ENCODE measurements at regions not wholly inside any gene's neighbourhood (a gene's known extent, or its start where the extent isn't known, plus 50 kb on each side); places are given as distances from the start of the nearest gene placed in this dataset.

DNA sequence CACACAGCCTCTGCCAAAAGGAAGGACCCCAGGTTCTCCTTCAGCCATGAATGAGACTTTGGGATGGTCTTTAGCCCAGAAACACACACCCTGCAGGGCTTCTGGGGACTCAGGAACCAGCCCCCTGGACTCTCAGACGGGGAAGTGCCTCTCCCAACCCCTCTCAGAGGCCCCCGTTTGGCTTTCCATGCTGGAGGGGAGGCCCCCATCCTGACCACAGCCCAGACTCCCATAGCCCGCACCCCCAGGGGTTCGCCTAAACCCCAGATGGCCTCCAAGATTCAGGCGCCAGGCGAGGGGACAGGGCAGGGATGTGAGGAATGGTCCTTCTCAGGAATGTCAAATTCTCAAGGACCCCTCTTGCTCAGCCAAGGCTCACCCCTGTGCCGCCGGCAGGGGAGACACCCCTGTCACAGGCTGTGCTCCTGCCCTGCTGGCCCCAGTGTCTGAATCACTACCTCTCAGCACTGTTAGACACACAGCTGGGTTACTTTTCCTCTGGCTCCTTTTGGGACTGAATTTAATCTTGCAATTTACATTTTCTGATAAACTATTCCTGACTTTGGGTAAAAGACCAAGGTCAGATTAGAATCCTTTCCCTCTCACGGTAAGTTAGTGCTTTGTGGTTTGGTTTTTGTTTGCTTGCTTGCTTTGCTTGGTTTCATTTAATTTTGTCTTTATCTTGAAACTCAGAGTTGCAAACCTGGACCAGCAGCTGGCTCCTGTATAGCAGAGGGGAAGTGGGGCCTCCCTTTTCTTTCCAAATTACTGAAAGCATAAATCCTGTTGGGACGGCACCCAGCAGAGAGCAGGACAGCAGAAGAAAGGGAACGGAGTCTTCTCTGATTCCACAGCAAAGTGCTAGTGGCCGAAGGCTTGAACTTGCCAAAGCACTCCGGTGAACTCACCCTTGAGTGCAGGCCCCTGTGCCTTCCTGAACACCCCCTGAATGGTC is 198.9 kb upstream of the RAB6C start:
- peaks cover 24% of the 10 kb centered on the region for H3K27me3 Mint-ChIP-seq
- peaks cover 6% of the 10 kb centered on the region for H3K4me1 Mint-ChIP-seq (ENCODE audit: low read depth)
- DNase-seq (ENCODE audit: low spot score, unreplicated experiment) = no peak
- no peak overlapping the region for H3K4me3 Mint-ChIP-seq (ENCODE audit: low read depth)
- H3K36me3 Mint-ChIP-seq (ENCODE audit: insufficient read depth) = no peaks in the 10 kb centered on the region
- TF ChIP-seq, protein P1, sequence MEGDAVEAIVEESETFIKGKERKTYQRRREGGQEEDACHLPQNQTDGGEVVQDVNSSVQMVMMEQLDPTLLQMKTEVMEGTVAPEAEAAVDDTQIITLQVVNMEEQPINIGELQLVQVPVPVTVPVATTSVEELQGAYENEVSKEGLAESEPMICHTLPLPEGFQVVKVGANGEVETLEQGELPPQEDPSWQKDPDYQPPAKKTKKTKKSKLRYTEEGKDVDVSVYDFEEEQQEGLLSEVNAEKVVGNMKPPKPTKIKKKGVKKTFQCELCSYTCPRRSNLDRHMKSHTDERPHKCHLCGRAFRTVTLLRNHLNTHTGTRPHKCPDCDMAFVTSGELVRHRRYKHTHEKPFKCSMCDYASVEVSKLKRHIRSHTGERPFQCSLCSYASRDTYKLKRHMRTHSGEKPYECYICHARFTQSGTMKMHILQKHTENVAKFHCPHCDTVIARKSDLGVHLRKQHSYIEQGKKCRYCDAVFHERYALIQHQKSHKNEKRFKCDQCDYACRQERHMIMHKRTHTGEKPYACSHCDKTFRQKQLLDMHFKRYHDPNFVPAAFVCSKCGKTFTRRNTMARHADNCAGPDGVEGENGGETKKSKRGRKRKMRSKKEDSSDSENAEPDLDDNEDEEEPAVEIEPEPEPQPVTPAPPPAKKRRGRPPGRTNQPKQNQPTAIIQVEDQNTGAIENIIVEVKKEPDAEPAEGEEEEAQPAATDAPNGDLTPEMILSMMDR (IDR thresholded peaks at IDR 0.05; ENCODE audit: unreplicated experiment) = no peak
- no peak overlapping the region for H3K27ac Mint-ChIP-seq
- no peaks in the 10 kb centered on the region for H3K9me3 Mint-ChIP-seq (ENCODE audit: low read depth)

DNA sequence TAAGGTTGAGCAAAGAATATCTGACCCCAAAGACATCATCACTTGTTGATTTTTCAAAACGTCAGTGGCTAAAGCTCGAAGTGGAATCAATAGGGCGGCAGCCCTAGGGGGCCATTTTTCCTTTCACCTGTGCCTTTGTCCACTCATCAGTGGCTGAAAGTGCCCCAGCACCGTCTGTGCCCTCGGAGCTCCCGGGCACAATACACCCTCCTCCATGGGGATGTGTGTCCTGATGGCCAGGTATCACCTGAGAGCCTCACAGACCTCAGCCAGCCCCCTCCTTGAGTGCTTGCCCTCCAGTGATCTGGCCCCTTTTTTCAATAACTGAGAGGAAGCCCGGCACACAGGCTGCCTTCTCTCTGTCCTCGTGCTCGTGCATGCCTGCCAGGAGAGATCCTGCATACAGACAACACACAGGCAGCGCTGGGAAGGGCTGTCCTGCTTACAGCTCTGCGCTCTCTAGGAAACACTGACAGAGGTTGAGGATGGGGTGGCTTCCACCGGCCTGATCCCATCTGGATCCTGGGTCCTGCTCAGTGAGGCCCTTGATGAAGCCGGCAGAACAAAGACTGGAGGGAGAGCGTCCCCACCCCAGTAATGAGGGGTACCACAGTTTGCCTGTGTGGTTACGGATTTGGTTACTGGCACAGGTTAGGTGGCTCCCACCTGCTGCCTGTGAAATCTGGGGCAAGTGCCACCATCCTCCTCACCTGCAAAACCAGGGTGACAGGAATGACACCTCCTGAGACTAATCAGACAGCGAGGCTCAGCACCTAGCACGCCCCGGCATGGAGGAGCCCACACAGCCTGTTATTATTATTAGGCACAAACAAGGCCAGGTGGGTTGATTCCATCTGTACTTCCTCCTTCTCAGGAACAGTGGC is 197.5 kb upstream of the RAB6C start:
- Mint-ChIP-seq H3K4me3 (ENCODE audit: low read depth) (no peak overlapping the region), H3K27me3 (peaks cover 24% of the 10 kb centered on the region), H3K9me3 (ENCODE audit: low read depth) (no peaks in the 10 kb centered on the region), H3K4me1 (ENCODE audit: low read depth) (peaks cover 6% of the 10 kb centered on the region), H3K36me3 (ENCODE audit: insufficient read depth) (no peaks in the 10 kb centered on the region), H3K27ac (no peak overlapping the region)
- no peak for DNase-seq (ENCODE audit: low spot score, unreplicated experiment)
- TF ChIP-seq, protein P1 (IDR thresholded peaks at IDR 0.05; ENCODE audit: unreplicated experiment) = no peak

DNA sequence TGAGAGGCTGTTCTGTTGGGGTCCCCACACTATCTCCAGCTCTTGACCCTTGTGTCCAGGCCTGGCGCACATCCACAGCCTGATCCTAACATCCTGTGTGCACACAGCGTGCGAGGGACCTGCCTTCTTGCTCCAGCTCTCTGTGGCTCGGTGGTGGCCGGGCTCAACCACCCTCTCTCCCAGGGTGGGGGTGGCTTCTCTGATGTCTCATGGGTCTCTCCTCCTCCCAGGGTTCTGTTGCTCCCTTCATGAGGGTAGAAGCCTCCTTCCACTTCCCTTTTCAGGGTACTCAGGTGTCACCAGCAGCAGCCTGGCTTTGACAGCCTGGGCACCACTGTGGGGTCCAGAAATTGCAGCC is 196.9 kb upstream of the RAB6C start:
- no peak for DNase-seq (ENCODE audit: low spot score, unreplicated experiment)
- Mint-ChIP-seq H3K27ac (no peak overlapping the region), H3K36me3 (ENCODE audit: insufficient read depth) (no peaks in the 10 kb centered on the region), H3K4me3 (ENCODE audit: low read depth) (no peak overlapping the region), H3K27me3 (peaks cover 24% of the 10 kb centered on the region), H3K4me1 (ENCODE audit: low read depth) (peaks cover 6% of the 10 kb centered on the region), H3K9me3 (ENCODE audit: low read depth) (no peaks in the 10 kb centered on the region)
- TF ChIP-seq, protein P1 (IDR thresholded peaks at IDR 0.05; ENCODE audit: unreplicated experiment) = no peak

DNA sequence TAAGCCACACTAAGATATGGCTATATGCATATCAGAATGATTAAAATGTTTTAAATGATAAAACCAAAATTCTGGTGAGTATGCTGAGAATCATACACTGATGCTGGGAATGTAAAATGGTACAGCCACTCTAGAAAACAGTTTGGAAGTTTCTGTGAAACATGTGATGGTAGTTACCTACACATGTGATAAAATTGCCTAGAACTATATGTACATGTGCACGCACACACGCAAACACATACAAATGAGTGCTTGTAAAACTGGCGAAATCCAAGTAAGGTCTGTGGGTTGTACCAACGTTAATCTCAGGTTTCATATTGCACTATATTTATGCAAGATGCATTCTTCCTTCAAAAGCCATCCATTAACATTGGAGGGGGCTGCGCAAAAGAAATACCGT is 195.0 kb upstream of the RAB6C start:
- DNase-seq (ENCODE audit: low spot score, unreplicated experiment) = no peak
- H3K9me3 Mint-ChIP-seq (ENCODE audit: low read depth) = peaks cover 3% of the 10 kb centered on the region
- TF ChIP-seq, protein P1 (IDR thresholded peaks at IDR 0.05; ENCODE audit: unreplicated experiment) = no peak
- H3K27me3 Mint-ChIP-seq = peaks cover 24% of the 10 kb centered on the region
- H3K36me3 Mint-ChIP-seq (ENCODE audit: insufficient read depth) = no peaks in the 10 kb centered on the region
- no peak overlapping the region for H3K4me3 Mint-ChIP-seq (ENCODE audit: low read depth)
- H3K27ac Mint-ChIP-seq = no peak overlapping the region
- peaks cover 6% of the 10 kb centered on the region for H3K4me1 Mint-ChIP-seq (ENCODE audit: low read depth)

DNA sequence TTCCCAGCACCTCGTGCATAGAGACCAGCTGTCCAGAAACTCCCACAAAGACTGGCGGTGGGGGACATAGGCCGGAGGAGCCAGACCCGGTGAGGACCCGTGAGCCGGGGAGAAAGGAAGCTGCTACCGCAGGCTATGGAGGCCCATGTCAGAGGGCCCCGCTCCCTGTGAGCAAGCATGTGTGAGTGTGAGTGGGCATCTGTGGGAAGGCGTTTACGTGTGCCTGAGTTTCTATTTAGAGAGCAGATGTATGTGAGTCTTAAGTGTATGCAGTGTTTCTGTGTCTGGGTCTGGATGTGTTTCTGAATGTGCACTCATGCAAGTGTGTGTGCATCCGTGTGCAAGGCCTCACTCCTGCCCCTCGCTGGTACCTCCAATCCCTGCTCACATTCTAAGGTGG is 187.8 kb upstream of the RAB6C start:
- H3K27ac Mint-ChIP-seq = no peak overlapping the region
- no peak for DNase-seq (ENCODE audit: low spot score, unreplicated experiment)
- H3K27me3 Mint-ChIP-seq = peaks cover 17% of the 10 kb centered on the region

More for the DNA sequence above, 187.8 kb upstream of the RAB6C start:
- TF ChIP-seq, protein P1 (IDR thresholded peaks at IDR 0.05; ENCODE audit: unreplicated experiment) = no peak
- Mint-ChIP-seq H3K4me3 (ENCODE audit: low read depth) (no peak overlapping the region), H3K9me3 (ENCODE audit: low read depth) (peaks cover 3% of the 10 kb centered on the region), H3K4me1 (ENCODE audit: low read depth) (peaks cover 10% of the 10 kb centered on the region), H3K36me3 (ENCODE audit: insufficient read depth) (no peaks in the 10 kb centered on the region)
